ENCODE measurements at regions not wholly inside any gene's neighbourhood (a gene's known extent, or its start where the extent isn't known, plus 50 kb on each side); places are given as distances from the start of the nearest gene placed in this dataset.
A peak's percentile ranks its signal among the peaks of the same experiment; 100 is the strongest.

- H3K36me3 Mint-ChIP-seq, result peaks cover 2% of the 10 kb centered on the region
Observed at GRCh38 chr5:160500786-160501779, 79.4 kb downstream of the PTTG1 start.

GRCh38 chr5:160504906-160505305, 83.3 kb downstream of the PTTG1 start:
- Mint-ChIP-seq H3K9me3 (ENCODE audit: low read depth) (no peaks in the 10 kb centered on the region), H3K36me3 (no peaks in the 10 kb centered on the region), H3K27ac (no peak overlapping the region), H3K4me3 (no peak overlapping the region), H3K27me3 (peaks cover 1% of the 10 kb centered on the region), H3K4me1 (ENCODE audit: low read depth) (peaks cover 31% of the 10 kb centered on the region)

More at GRCh38 chr5:160500786-160501779, 79.4 kb downstream of the PTTG1 start:
- H3K4me1 Mint-ChIP-seq (ENCODE audit: low read depth), result peaks cover 14% of the 10 kb centered on the region
- H3K27ac Mint-ChIP-seq, result no peak overlapping the region
- peaks cover 1% of the 10 kb centered on the region for H3K27me3 Mint-ChIP-seq
- H3K4me3 Mint-ChIP-seq, result no peak overlapping the region
- H3K9me3 Mint-ChIP-seq (ENCODE audit: low read depth), result no peaks in the 10 kb centered on the region

GRCh38 chr5:160506006-160507004, 84.7 kb downstream of the PTTG1 start:
- Mint-ChIP-seq H3K27me3 (peaks cover 1% of the 10 kb centered on the region), H3K27ac (peak overlapping the region; percentile 88), H3K36me3 (no peaks in the 10 kb centered on the region), H3K4me3 (peak overlapping the region; percentile 70), H3K4me1 (ENCODE audit: low read depth) (peaks cover 31% of the 10 kb centered on the region), H3K9me3 (ENCODE audit: low read depth) (no peaks in the 10 kb centered on the region)

GRCh38 chr5:160507221-160507721, 85.6 kb downstream of the PTTG1 start:
- H3K36me3 Mint-ChIP-seq, result no peaks in the 10 kb centered on the region

GRCh38 chr5:160508780-160509361, 87.2 kb downstream of the PTTG1 start:
- Mint-ChIP-seq H3K36me3 (no peaks in the 10 kb centered on the region), H3K9me3 (ENCODE audit: low read depth) (no peaks in the 10 kb centered on the region), H3K27me3 (peaks cover 1% of the 10 kb centered on the region), H3K4me1 (ENCODE audit: low read depth) (peaks cover 31% of the 10 kb centered on the region), H3K27ac (peak overlapping the region; percentile 24), H3K4me3 (no peak overlapping the region)

More at GRCh38 chr5:160507221-160507721, 85.6 kb downstream of the PTTG1 start:
- H3K27me3 Mint-ChIP-seq, result peaks cover 1% of the 10 kb centered on the region
- H3K27ac Mint-ChIP-seq, result peak overlapping the region; percentile 88
- no peaks in the 10 kb centered on the region for H3K9me3 Mint-ChIP-seq (ENCODE audit: low read depth)
- H3K4me3 Mint-ChIP-seq, result peak overlapping the region; percentile 70
- H3K4me1 Mint-ChIP-seq (ENCODE audit: low read depth), result peaks cover 31% of the 10 kb centered on the region

GRCh38 chr5:160511280-160511929, 89.8 kb downstream of the PTTG1 start:
- no peaks in the 10 kb centered on the region for H3K36me3 Mint-ChIP-seq
- H3K4me1 Mint-ChIP-seq (ENCODE audit: low read depth), result peaks cover 23% of the 10 kb centered on the region
- no peak overlapping the region for H3K4me3 Mint-ChIP-seq
- peaks cover 1% of the 10 kb centered on the region for H3K27me3 Mint-ChIP-seq
- no peak overlapping the region for H3K27ac Mint-ChIP-seq
- no peaks in the 10 kb centered on the region for H3K9me3 Mint-ChIP-seq (ENCODE audit: low read depth)

Measured in activated naive CD8-positive, alpha-beta T cell (primary cell).